RKO (cell line): ENCODE measurements at regions not wholly inside any gene's neighbourhood (a gene's known extent, or its start where the extent isn't known, plus 50 kb on each side); places are given as distances from the start of the nearest gene placed in this dataset.
A peak's percentile ranks its signal among the peaks of the same experiment; 100 is the strongest.

ENCODE experiments used
- DNase-seq: peaks from one replicate; pipeline ENCODE4 v3.0.0-alpha.2; 2016; ENCODE audit warnings: low spot score

DNA sequence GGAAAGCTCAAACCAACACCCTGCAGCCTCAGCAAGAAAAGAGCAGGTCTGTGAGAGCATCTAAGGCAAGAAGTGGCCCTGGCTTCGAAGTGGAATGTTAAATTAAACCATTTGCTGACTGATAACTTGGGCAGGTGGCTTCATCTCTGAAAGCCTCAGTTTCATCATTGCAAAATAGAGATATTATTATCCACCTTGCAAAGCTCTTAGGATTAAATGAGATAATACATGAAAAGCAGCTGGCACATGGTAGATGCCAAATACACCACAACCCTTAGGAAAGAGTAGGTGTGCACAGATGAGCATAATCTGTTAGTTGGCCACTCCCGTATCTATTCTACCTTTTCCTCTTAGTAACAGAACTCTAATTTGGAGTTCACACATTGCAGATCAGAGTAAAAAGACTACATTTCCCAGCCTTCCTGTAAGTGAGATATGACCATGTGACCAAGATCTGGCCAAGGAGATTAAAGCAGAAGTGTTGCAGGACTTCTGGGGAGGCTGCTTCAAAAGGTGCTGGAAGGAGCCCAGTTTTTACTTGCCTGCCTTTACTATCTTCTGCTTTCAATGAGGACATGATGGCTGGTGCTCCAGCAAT lies 288.7 kb downstream of the SOX9 start:
- DNase-seq = no peak

DNA sequence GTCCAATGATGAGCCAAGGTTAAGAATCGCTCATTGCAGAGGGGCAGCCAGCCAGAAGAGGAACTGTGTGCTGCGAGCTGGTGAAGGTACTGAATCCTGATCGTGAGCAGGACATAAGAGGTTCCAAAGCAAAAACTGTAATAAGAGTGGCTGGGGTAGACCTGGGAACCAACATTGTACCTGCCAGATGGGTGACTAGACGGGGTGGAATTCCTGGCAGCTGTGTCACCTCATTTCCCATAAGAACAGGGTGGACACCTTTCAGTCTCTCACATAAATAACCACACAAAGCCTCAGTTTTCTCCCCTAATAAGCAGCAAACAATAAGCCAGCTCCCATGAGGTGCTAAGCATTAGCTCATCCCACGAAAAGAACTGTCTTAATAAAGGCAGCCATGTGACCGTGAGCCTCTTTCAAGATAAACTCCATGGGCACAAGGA lies 290.3 kb downstream of the SOX9 start:
- DNase-seq = no peak

- no peak for DNase-seq
Observed at GRCh38 chr17:72412650-72413076, 291.8 kb downstream of the SOX9 start.

DNA sequence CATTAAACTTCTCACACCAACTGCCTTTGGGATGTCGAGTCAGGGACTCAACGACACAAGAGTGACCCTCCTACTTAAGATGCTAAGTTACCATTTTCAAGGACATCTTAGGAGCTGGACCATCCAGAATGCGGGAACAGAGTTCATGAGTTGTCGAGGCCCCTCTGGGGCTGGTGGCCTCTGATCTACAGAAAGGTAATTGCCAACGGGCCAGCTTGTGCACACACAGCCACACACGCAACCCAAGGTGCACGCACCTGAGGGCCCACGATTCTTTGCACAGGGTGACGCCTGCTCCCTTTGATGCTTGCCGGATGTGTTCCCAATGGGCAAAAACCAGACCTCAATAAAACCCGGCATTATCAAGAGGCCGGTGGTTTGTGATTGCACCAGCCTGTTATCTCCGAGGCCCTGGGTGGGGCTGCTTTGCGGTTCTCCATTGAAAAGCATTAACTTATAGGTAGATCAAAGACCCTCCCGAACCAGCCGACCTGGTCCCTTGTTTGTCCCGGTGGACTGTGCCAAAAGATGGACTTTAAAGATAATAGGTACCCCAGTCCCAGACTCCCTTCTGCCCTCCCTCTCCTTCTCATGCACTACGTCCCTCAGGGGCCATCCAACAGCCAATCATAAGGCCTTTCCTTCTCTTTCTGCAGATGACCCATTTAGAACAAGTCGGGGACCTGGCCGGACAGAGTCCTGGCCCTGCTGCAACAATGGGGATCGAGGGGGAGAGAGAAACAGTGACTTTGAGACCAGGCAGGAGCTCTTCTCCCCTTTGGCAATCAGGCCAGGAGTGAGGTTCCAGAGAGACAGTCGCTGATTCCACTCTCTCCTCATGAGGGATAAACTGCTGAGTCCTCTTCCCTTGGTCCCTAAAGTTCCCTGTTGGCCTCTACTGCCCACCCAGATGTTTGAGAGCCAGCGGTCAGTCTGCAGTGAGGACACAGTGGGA lies 292.5 kb downstream of the SOX9 start:
- DNase-seq = no peak

DNA sequence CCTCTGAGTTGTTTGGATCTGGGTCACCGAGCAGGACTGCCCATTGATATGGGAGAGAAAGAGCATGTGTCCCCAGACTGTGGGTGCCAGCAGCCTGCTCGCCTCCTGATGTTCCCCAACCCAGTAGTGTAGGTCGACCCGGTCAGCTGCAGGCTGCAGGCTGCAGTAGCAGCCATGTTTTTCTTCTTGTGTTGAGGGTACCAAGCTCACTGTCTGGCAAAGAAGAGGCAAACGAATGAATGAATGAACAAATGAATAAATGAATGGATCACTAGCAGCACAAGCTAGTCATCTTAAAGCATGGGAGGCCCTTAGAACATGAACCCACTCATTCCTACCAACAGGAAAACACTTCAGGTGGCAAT lies 293.2 kb downstream of the SOX9 start:
- DNase-seq = no peak

- no peak for DNase-seq
Observed at GRCh38 chr17:72414967-72415853, 294.4 kb downstream of the SOX9 start.

DNA sequence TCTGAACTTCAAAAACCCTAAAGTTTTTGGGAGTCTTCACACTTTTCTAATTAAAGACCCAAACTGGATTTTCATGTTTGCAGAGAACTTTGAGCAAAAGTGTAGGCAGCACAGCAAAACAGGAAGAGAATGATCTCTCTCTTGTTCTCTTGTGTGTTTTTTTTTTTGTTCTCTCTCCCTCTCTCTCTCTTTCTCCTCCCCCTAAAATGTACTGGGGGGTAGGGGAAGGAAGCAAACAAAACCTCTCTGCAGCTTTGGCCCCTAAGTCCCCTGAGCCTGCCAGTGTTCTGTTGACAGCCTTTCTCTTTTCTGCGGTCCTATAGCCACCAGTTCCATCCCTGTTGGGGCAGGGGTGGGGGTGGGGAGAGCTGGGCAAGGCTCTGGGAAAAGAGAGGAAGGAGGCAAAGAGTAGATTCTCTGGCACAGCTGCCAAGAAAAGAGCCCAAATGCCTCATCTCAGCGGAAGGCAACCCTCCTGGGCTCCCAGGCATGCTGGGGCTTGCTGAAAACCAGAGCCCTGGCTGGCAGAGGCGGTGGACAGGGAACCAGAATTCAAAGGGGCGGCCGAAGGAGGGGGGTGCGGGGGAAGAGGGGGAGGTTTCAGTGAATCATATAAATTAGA lies 295.3 kb downstream of the SOX9 start:
- DNase-seq = no peak

DNA sequence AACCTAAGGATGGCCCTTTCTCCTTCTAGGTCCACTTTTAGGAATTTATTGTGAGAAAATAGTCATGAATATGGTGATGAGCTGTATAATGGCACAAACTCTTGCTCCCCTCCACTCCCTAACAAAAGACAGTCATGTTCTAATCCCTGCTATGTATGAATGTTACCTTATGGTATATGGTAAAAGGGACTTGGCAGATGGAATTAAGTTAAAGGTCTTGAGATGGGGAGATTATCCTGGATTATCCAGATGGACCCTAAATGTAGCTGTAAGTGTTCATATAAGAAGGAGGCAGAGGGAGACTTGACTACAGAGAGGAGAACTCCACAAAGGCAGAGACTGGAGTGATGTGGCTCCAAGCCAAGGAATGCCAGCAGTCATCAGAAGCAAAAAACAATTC lies 296.1 kb downstream of the SOX9 start:
- DNase-seq = no peak

GRCh38 chr17:72417627-72418026 lies 296.8 kb downstream of the SOX9 start:
- no peak for DNase-seq

DNA sequence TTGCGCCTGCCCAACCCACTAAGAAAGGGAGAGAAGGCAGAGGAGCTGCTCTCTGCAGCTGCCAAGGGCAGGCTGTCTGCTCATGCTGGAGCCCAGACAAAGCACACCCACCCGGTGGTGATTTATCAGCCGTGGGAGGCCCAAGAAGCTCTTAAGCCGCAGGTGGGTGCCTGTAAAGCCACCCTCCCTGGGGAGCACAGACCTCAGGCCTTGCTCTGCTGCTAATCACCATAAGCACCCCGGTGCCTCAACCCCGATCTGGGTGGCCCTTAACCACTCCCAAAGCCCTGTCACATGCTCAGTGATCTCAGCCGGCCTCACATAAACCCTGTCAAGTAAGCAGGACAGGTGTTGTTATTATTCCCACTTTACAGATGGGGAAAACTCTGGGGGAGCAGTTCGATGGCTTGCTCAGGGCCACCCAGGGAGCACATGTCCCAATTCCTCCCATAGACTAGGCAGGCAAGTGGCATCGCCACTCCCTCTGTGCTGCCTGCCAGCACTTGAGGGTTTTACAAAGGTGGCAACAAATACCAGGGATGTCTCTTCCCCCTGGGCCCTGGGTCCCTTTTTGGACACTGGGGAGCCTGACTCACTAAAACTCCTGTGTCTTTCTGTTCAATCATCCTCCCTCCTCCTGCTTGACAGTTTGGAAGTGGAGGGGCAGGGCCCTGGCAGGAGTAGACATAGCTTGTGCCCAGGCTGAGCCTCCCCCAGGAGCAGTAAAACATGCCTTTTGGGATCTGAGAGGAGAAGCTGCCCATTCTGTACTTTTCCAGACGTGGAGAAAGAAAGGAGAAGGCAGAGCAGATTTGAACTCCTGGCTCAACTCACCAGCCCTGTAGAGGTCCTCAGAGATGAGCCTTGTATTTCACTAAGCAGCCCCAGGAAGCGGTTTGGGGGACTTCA lies 299.3 kb downstream of the SOX9 start:
- DNase-seq = no peak

GRCh38 chr17:72420775-72421127 lies 299.9 kb downstream of the SOX9 start:
- no peak for DNase-seq

DNA sequence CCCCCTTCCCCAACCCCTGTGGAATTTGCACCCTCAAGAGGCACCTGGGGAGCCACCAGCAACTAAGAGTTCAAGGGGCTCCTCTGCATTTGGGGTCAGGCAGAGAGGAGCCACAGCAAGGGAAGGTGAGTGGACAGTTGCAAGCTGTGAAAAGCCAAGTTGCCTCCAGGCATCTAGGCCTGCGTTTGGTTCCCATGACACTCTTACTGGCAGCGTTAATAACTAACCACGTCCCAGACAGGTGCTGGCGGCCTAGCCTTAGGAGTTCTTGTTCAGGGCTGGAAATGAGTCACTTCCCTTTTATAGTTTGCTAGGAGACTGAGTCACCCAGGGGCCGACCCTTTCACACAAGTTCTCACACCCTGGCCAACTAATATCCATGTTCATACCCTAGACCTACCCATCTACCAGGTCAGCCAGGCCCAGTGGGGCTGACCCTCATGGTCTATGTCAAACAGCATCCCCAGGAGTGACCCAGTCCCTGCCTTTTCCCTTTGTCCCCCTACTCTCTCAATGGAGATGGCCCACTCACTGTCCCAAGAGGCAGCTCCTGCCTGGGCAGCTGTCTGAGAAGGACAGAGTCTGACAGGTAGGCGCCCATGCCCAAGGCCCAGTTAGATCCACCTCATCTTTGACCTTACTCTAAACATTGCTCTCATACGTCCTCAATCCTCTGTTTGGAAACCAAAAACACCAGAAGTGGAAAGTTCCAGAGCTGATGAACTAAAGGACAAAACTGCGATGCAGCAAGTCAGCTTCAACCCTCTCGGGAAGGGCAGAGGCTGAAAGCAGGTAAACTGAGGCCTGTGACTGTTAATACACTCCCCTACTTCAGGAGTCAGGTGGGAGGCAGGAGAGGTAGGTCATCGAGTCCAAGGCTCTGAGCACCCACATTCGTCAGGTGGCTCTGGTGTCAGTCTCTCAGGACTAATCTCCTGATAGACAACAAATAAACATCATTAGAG lies 300.6 kb downstream of the SOX9 start:
- DNase-seq = peak; percentile 91

DNA sequence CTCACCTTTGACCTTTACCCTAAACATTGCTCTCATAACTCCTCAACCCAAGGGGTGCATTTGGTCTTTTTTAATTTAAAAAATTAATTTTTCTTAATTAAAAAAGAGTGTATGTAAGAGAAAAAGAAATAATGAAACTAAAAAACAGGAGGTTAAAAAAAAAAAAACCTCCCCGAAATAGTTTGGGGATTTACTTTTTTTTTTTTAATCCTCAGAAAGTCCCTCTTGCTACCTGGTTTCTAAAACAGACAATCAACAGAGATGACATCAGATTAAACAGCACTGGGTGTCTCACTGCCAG lies 301.3 kb downstream of the SOX9 start:
- no peak for DNase-seq

- DNase-seq = no peak
Observed at GRCh38 chr17:72422505-72423285, 301.9 kb downstream of the SOX9 start.

- DNase-seq = no peak
Observed at GRCh38 chr17:72423286-72423589, 302.4 kb downstream of the SOX9 start.

DNA sequence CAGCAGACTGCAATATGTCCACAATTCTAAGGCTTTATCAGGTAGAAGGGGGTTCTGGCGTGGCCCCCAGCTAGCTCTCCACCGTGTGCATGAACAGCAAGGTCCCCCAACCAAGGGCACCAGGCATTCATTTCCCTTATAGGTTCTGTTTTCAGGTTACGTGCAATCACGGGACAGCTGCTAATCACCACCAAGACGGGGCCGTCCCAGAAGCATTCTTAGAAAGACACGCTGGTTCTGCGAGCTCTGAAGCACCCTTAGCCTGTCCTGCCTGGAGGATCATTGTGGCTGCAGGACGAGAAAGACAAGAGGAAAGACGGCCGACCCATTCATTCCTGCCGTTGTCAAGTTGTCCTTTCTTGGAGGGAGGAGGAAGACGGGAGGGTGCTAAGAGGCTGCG lies 302.9 kb downstream of the SOX9 start:
- no peak for DNase-seq

GRCh38 chr17:72424505-72425117 lies 303.8 kb downstream of the SOX9 start:
- DNase-seq = no peak

DNA sequence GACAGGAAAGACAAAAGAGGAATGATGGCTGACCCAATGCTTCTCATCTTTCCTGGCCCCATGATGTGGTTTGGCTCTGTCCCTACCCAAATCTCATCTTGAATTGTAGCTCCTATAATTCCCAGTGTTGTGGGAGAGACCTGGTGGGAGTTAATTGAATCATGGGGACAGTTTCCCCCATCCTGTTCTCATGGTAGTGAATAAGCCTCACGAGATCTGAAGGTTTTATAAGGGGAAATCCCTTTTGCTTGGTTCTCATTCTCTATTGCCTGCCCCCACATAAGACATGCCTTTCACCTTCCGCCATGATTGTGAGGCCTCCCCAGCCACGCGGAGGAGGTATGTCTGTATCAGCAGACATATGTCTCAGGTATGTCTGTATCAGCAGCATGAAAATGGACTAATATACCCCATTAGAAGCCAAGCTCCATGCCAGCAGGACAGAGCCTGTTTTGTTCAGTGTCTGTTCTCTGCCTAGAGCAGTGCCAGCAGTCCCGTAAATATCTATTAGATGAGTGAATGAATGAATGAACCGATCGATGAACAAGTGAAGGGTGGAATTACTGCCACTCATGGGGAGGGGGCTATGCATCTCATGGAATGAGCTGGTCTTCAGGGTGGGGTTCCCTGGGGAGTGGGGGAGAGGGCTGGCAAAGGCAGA lies 304.4 kb downstream of the SOX9 start:
- DNase-seq = no peak

DNA sequence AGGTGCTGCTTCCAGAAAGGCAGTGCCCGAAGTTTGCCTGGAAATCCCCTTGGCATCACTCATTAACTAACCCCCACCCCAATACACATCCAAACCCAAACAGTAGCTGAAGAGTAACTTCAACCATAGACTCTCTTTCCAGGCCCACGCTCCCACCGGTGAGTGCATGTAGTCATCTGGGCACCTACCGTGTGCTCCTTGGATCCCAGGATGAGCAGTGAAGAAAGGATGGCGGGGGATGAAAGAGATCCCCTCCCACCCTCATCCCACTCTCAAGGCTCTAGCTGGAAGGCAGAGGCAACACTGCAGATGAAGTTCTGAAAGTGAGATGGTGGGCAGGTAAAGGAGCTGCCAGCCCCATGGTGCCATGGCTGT lies 305.0 kb downstream of the SOX9 start:
- DNase-seq = no peak
